H7 (cell line): ENCODE measurements at regions not wholly inside any gene's neighbourhood (a gene's known extent, or its start where the extent isn't known, plus 50 kb on each side); places are given as distances from the start of the nearest gene placed in this dataset.

Experiments used
- DNase-seq: peaks from one replicate; pipeline ENCODE4 v3.0.0; 2012
- H3K27me3 ChIP-seq: 2 replicates; pipeline ENCODE4 v1.6.0; 2011; ENCODE audit warnings: mild to moderate bottlenecking, low read length; ENCODE audit not compliant: control insufficient read depth, insufficient read depth
- H3K36me3 ChIP-seq: replicated peaks from 2 replicates; pipeline ENCODE4 v1.5.1; 2011; ENCODE audit warnings: low read length; ENCODE audit not compliant: control insufficient read depth, insufficient read depth
- H3K4me3 ChIP-seq: 2 replicates; pipeline ENCODE4 v1.5.1; 2011; ENCODE audit warnings: low read depth, mild to moderate bottlenecking, control low read depth, low read length, moderate library complexity; ENCODE audit not compliant: insufficient read depth

DNA sequence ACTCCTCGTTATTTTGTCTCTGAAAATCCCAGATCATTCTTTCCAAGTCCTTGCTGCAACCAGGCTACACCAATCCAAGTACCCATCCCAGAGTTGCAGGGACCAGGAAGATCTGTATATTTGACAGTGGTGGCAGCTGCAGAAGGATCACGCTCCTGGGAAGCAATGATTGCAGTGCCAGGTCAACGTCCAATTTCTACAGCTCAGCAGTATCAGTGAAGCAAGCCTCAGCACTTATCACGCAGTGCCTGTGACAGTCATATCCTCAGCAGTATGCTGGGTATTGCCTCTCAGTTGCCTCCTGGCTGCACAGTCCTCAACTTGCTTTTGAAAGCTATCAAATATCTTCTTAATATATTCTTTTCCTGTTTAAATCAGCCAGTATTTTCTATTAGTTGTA is 66.7 kb downstream of the BARHL2 start:
- H3K27me3 ChIP-seq = no peaks in the 10 kb centered on the region
- no peaks in the 10 kb centered on the region for H3K36me3 ChIP-seq
- H3K4me3 ChIP-seq = no peak overlapping the region
- DNase-seq = no peak

GRCh38 chr1:90640325-90640724 is 76.8 kb downstream of the BARHL2 start:
- H3K36me3 ChIP-seq = no peaks in the 10 kb centered on the region
- H3K27me3 ChIP-seq = no peaks in the 10 kb centered on the region
- DNase-seq = no peak
- H3K4me3 ChIP-seq = no peak overlapping the region

GRCh38 chr1:90622666-90623065 is 94.4 kb downstream of the BARHL2 start:
- DNase-seq = no peak
- no peaks in the 10 kb centered on the region for H3K27me3 ChIP-seq

GRCh38 chr1:90621986-90622385 is 95.1 kb downstream of the BARHL2 start:
- Histone ChIP-seq H3K36me3 (no peaks in the 10 kb centered on the region), H3K27me3 (no peaks in the 10 kb centered on the region), H3K4me3 (no peak overlapping the region)
- DNase-seq = no peak

More at GRCh38 chr1:90622666-90623065, 94.4 kb downstream of the BARHL2 start:
- Histone ChIP-seq H3K4me3 (no peak overlapping the region), H3K36me3 (no peaks in the 10 kb centered on the region)

DNA sequence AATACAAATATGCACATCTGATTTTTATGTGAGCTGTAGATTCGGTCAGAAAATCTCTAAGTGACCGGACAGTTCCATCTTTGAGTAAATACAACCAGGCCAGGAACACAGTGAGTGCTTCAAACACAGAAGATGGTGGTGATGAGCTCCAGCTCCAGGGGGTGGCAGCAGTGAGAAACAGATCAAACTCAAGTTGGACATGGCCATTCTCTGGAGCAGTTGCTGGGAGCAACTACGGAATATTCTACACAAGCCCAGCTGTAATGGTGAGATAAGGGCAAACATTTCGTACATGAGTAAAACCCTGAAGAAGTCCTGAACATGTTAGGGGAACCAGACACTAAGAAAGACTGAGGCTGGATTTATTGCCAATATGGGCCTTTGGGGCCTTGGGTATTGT is 100.7 kb downstream of the BARHL2 start:
- peak; percentile 44 for DNase-seq
- no peaks in the 10 kb centered on the region for H3K27me3 ChIP-seq

DNA sequence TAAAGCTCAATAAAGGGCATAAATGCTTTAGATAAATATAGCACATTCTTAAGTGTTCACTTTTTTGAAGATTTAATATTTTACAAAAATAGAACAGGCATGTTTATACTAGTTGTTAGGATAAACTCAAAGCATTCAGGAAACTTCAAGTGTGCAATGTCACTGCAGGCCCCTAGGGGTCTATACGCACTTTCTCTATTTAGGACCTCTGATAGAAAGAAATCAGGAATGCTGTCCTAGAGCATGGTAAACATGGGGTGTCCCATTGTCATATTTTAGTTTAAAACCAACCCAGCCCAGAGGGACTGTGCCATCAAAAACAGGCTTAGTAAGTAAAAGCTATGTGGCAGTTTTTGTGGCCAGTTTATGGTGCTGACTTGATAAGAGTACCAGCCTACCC is 102.2 kb downstream of the BARHL2 start:
- H3K36me3 ChIP-seq = no peaks in the 10 kb centered on the region
- peak; percentile 27 for DNase-seq
- no peaks in the 10 kb centered on the region for H3K27me3 ChIP-seq
- H3K4me3 ChIP-seq = no peak overlapping the region

More for the DNA sequence above, 100.7 kb downstream of the BARHL2 start:
- Histone ChIP-seq H3K36me3 (no peaks in the 10 kb centered on the region), H3K4me3 (no peak overlapping the region)

DNA sequence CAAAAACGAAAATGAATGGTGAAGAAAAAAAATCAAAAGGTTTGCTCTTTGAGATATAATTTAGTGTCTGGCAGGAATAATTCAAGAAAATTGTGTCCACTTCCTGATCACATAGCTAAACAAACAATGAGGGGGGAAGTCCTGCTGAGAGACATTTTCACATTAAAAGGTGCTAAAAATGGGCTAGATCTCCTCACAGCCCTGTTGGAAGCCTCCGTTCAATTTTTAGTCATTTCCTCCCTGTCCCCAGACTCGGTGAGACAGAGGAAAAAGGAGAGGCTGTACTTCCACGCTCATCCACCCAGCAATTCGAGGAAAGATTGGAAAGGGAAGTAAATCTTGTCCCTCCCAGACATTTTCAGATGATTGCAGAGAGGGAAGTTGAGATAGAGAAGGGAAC is 103.7 kb downstream of the BARHL2 start:
- Histone ChIP-seq H3K4me3 (no peak overlapping the region), H3K27me3 (no peaks in the 10 kb centered on the region), H3K36me3 (no peaks in the 10 kb centered on the region)
- no peak for DNase-seq

DNA sequence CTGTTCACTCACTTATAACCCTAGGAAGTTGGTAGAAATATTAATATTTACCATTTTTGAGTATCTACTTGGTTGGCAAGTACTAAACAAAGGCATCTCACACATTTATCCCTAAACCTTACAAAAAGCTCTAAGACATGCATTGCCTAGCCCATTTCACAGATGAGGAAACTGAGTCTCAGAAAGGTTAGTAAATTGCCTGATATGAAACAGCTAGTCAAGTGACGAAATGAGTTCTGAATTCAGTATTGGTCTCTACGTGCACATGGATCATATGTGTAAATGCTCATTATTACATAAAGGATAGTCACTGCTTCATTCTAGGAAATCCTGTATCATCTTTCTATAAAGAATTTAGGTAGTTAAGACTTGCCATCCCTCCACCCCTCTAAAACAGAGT is 105.1 kb downstream of the BARHL2 start:
- Histone ChIP-seq H3K4me3 (no peak overlapping the region), H3K36me3 (no peaks in the 10 kb centered on the region), H3K27me3 (no peaks in the 10 kb centered on the region)
- no peak for DNase-seq

GRCh38 chr1:90607736-90608135 is 109.4 kb downstream of the BARHL2 start:
- Histone ChIP-seq H3K27me3 (no peaks in the 10 kb centered on the region), H3K4me3 (no peak overlapping the region), H3K36me3 (no peaks in the 10 kb centered on the region)
- DNase-seq = no peak

DNA sequence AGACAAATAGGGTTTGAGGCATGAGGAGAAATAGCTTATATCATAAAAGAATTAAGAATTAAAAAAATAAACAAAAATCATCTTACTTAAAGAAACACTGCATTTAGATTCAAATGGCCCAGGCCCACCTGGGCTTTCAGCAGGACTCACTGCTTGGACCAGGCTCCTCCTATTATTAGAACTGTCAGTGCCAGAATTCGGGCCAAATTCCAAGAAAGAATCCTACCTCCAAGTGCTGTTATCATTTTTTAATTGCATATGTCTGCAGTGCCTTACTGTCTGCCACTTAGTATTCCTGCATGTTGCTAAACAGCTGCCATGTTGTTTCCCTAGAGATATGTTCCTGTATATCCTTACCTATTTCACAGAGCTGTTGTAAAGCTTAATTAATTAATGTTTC is 112.0 kb downstream of the BARHL2 start:
- no peak for DNase-seq
- Histone ChIP-seq H3K4me3 (no peak overlapping the region), H3K36me3 (no peaks in the 10 kb centered on the region), H3K27me3 (no peaks in the 10 kb centered on the region)

- no peaks in the 10 kb centered on the region for H3K27me3 ChIP-seq
- H3K4me3 ChIP-seq = no peak overlapping the region
- H3K36me3 ChIP-seq = no peaks in the 10 kb centered on the region
- DNase-seq = no peak
Observed at GRCh38 chr1:90593312-90593711, 123.8 kb downstream of the BARHL2 start.

DNA sequence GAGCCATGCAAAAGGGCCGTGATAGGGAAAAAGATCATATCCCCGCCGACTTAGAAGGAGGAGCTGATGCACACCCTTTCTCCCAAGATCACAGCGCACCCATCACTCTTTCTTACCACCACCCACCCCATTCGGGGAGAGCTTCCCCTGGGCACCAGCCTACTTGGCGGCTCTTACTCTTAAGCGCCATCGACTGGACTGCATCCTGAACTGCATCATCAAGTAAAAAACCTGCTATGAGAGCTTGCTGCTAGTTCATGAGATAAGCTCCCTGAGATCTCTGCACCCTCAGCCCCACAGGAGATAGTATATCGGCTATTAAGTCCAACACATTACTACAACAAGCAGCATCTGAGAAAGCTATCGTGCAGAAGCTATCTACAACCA is 125.1 kb downstream of the BARHL2 start:
- Histone ChIP-seq H3K36me3 (no peaks in the 10 kb centered on the region), H3K27me3 (no peaks in the 10 kb centered on the region), H3K4me3 (no peak overlapping the region)
- peak; percentile 52 for DNase-seq

DNA sequence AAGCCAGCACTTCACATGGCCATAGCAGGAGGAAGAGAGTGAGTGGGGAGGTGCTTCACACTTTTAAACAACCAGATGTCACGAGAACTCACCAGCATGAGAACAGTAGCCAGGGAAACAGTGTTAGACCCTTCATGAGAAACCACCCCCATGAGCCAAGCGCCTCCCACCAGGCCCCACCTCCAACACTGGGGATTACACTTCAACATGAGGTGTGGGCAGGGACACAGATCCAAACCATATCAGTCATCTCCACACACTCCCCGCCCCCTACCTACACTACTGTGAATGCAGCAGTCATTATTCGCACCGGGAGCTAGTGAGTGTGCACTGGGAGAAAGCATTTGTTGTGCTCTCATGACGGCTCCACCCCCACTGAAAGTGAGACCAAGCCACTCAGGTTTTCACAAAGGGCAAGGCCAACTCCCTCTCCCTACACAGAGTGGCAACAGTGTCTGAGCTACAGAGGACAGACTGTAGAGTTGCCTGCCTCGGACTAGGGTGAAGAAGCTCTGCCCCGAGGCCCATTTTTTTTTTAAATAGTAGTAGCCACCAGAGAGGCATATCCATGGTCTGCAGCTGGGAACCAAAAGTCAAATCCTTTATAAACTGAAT is 125.6 kb downstream of the BARHL2 start:
- H3K36me3 ChIP-seq = no peaks in the 10 kb centered on the region
- DNase-seq = no peak
- H3K27me3 ChIP-seq = no peaks in the 10 kb centered on the region
- no peak overlapping the region for H3K4me3 ChIP-seq

DNA sequence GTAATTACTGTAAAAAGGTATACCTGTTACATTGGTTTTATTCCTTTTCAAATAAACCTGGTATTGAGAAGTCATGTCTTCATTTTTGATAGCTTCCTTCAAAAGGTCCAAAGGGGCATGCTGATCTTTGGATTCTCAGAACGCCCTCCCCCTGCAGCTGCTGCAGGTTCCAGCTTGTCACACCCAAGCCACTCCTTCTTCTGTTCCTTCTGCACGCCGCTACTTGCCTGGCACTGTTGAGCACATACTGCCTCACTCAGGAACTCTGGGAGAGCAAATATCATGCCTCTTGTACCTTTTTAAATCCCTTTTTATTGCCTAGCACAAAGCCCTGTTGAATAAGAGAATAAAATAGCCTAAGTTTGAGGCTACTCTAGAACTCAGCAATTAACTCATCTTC is 136.9 kb downstream of the BARHL2 start:
- Histone ChIP-seq H3K27me3 (no peaks in the 10 kb centered on the region; the same call in 1 of the 2 replicates), H3K4me3 (no peak overlapping the region), H3K36me3 (no peaks in the 10 kb centered on the region)
- no peak for DNase-seq

DNA sequence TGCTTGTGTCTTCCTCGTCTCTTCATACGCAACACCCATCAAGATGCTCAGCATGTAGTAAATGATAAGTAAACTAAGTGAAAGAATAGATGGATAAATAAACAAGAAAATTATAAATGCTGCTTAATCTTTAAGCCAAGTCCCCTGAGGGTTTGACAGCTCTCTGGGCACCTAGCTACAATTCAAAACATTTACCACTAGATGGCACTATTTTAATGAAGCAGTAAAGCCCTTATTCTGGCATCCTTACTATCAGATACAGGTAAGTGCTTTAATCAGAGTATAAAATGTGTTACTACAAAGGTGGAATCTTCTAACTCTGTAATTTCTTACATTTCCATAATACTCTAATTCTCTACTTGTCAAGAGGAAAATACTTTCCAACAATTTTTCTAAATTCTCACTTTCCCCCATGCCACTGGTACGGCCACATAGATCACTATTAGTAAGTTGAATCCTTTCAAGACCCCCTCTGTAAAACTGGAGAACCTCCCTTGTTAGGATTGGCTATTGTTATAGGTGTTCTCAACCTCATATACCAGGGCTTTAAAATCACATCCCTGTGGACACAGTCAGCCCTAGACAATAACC is 137.8 kb downstream of the BARHL2 start:
- Histone ChIP-seq H3K36me3 (no peaks in the 10 kb centered on the region), H3K27me3 (no peaks in the 10 kb centered on the region; the same call in 1 of the 2 replicates), H3K4me3 (no peak overlapping the region)
- peak; percentile 40 for DNase-seq
